ENCODE measurements at regions not wholly inside any gene's neighbourhood (a gene's known extent, or its start where the extent isn't known, plus 50 kb on each side); places are given as distances from the start of the nearest gene placed in this dataset.

GRCh38 chr18:44452346-44452745 is 228.3 kb upstream of the SETBP1 start:
- Mint-ChIP-seq H3K9me3 (no peaks in the 10 kb centered on the region), H3K36me3 (ENCODE audit: low read depth) (no peaks in the 10 kb centered on the region), H3K4me3 (ENCODE audit: low read depth) (no peak overlapping the region), H3K27me3 (ENCODE audit: low read depth) (no peaks in the 10 kb centered on the region), H3K27ac (no peak overlapping the region), H3K4me1 (ENCODE audit: low read depth) (no peaks in the 10 kb centered on the region)
- DNase-seq (ENCODE audit: low spot score) = no peak
- intact Hi-C loops (cut with micrococcal nuclease) = no loop called here

DNA sequence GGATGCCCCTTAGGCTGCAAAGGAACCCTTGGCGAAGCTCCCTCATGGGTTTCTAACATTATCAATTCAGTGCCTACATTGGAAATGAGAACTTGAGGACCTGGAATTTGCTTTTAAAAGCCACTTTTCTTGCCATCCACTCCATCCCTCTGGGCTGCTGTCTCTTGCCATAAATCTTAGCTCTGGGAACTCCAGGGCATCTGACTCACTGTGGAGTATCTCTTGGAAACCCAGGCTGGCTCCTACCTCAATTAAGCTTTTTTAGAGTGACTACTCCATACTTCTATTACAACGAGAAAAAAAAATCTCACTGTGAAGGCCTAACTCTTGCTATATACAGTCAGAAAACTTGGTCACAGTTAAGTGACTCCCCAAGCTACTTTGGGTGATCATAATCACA is 227.2 kb upstream of the SETBP1 start:
- H3K4me3 Mint-ChIP-seq (ENCODE audit: low read depth) = no peak overlapping the region
- DNase-seq (ENCODE audit: low spot score) = no peak
- intact Hi-C loops (cut with micrococcal nuclease) = no loop called here
- H3K27ac Mint-ChIP-seq = no peak overlapping the region
- no peaks in the 10 kb centered on the region for H3K9me3 Mint-ChIP-seq
- no peaks in the 10 kb centered on the region for H3K4me1 Mint-ChIP-seq (ENCODE audit: low read depth)
- no peaks in the 10 kb centered on the region for H3K36me3 Mint-ChIP-seq (ENCODE audit: low read depth)
- no peaks in the 10 kb centered on the region for H3K27me3 Mint-ChIP-seq (ENCODE audit: low read depth)

GRCh38 chr18:44458777-44459176 is 221.9 kb upstream of the SETBP1 start:
- intact Hi-C loops (cut with micrococcal nuclease) = no loop called here
- Mint-ChIP-seq H3K36me3 (ENCODE audit: low read depth) (no peaks in the 10 kb centered on the region), H3K4me3 (ENCODE audit: low read depth) (no peak overlapping the region), H3K27ac (no peak overlapping the region), H3K4me1 (ENCODE audit: low read depth) (no peaks in the 10 kb centered on the region), H3K9me3 (no peaks in the 10 kb centered on the region), H3K27me3 (ENCODE audit: low read depth) (no peaks in the 10 kb centered on the region)
- DNase-seq (ENCODE audit: low spot score) = no peak

DNA sequence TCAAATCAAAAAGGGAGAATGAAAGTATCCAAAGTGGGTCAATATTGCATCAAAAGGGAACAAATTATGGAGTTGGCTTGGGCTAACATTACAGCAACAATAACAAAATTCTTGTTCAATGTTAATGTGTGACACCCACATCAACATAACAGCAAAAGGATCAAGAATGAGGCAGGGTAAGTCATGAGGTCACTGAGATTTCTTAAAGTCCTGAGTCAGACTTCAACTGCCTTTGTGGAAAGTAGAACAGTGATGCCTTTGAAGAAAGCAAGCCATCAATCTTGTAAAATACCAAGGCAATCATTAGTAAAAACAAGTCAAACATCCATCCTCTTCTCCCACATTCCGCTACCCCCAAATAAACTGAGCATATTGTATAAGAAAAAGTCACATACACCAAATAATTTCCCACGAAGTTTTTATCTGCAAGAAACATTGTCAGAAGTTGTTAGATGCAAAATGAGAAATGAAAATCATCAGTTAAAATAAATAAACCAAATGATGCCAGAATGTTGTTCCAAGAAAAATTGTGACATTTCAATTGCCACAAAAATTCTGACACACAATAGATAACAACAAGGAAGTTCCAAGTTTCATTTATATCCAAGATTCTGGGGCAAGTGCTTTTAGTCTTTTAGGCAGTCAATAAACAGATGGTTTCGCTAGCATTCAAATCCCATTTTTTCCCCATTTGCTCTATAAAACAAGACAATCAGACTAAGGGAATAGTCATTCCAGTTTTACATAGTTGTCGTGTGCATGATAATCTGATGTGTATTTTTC is 216.1 kb upstream of the SETBP1 start:
- Mint-ChIP-seq H3K4me3 (ENCODE audit: low read depth) (no peak overlapping the region), H3K9me3 (no peaks in the 10 kb centered on the region), H3K4me1 (ENCODE audit: low read depth) (no peaks in the 10 kb centered on the region), H3K36me3 (ENCODE audit: low read depth) (no peaks in the 10 kb centered on the region), H3K27me3 (ENCODE audit: low read depth) (no peaks in the 10 kb centered on the region), H3K27ac (no peak overlapping the region)
- no peak for DNase-seq (ENCODE audit: low spot score)
- intact Hi-C loops (cut with micrococcal nuclease) = no loop called here

- no peak for DNase-seq (ENCODE audit: low spot score)
- Mint-ChIP-seq H3K4me3 (ENCODE audit: low read depth) (no peak overlapping the region), H3K36me3 (ENCODE audit: low read depth) (no peaks in the 10 kb centered on the region), H3K4me1 (ENCODE audit: low read depth) (no peaks in the 10 kb centered on the region), H3K9me3 (no peaks in the 10 kb centered on the region), H3K27ac (no peak overlapping the region), H3K27me3 (ENCODE audit: low read depth) (no peaks in the 10 kb centered on the region)
- intact Hi-C loops (cut with micrococcal nuclease) = no loop called here
Measured at GRCh38 chr18:44465381-44465841, 215.3 kb upstream of the SETBP1 start.

GRCh38 chr18:44466997-44467396 is 213.7 kb upstream of the SETBP1 start:
- no peak for DNase-seq (ENCODE audit: low spot score)
- Mint-ChIP-seq H3K4me1 (ENCODE audit: low read depth) (no peaks in the 10 kb centered on the region), H3K4me3 (ENCODE audit: low read depth) (no peak overlapping the region), H3K27ac (no peak overlapping the region), H3K27me3 (ENCODE audit: low read depth) (no peaks in the 10 kb centered on the region), H3K9me3 (no peaks in the 10 kb centered on the region), H3K36me3 (ENCODE audit: low read depth) (no peaks in the 10 kb centered on the region)
- intact Hi-C loops (cut with micrococcal nuclease) = no loop called here

- H3K27ac Mint-ChIP-seq = no peak overlapping the region
- intact Hi-C loops (cut with micrococcal nuclease) = no loop called here
- no peaks in the 10 kb centered on the region for H3K4me1 Mint-ChIP-seq (ENCODE audit: low read depth)
- H3K27me3 Mint-ChIP-seq (ENCODE audit: low read depth) = no peaks in the 10 kb centered on the region
- no peaks in the 10 kb centered on the region for H3K36me3 Mint-ChIP-seq (ENCODE audit: low read depth)
- no peaks in the 10 kb centered on the region for H3K9me3 Mint-ChIP-seq
- no peak for DNase-seq (ENCODE audit: low spot score)
- no peak overlapping the region for H3K4me3 Mint-ChIP-seq (ENCODE audit: low read depth)
Measured at GRCh38 chr18:44467718-44468117, 213.0 kb upstream of the SETBP1 start.

DNA sequence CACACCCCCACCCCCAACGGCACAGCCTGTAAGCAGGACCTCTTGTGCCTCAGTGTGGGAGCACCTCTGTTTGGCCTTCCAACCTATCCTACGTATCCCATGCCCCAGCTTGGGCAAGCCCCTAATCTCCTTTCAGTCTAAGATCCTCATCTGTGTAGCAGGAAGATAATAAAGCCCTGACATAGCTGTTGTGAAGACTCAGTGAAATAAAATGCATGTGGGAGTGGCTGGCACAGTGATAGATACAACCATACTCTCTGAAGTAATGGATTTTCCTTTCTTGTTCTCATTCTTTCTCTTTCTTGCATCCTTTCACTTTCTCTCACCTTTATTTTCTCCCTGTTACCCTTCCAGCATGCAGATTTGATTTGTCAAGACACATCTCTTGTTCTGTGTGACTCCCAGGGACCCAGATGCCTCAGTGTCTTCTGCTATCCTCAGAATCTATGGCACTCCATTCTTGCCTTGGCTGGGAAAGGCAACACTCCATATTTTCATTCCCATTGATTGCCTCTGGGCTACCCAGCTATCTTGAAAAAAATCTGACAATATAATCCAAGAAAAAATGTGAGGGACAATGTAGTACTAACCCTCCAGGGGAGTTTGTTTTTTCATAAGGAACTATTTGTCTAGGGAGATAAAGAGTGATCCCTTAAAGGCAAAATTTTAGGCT is 207.2 kb upstream of the SETBP1 start:
- Mint-ChIP-seq H3K4me1 (ENCODE audit: low read depth) (no peaks in the 10 kb centered on the region), H3K27ac (no peak overlapping the region), H3K4me3 (ENCODE audit: low read depth) (no peak overlapping the region), H3K9me3 (peaks cover 8% of the 10 kb centered on the region), H3K27me3 (ENCODE audit: low read depth) (no peaks in the 10 kb centered on the region), H3K36me3 (ENCODE audit: low read depth) (no peaks in the 10 kb centered on the region)
- DNase-seq (ENCODE audit: low spot score) = no peak
- intact Hi-C loops (cut with micrococcal nuclease) = no loop called here

DNA sequence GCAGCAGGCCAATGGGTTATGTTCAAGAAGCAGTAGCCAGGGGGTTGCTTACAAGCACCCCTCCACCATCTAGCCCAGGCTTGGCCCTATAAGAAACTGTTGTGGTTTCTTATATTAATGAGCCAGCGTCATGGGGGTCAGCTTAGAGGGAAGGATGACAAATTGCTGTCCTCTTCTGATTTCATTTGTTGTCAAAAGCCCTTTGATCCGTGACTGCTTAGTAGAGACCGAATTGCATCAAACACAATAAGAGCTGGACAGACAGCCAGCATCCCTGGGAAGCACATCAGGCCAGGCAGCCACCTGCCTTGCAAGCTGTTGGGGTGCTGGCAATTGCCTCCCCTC is 206.6 kb upstream of the SETBP1 start:
- DNase-seq (ENCODE audit: low spot score) = no peak
- no peak overlapping the region for H3K27ac Mint-ChIP-seq
- H3K27me3 Mint-ChIP-seq (ENCODE audit: low read depth) = no peaks in the 10 kb centered on the region
- no peaks in the 10 kb centered on the region for H3K36me3 Mint-ChIP-seq (ENCODE audit: low read depth)
- intact Hi-C loops (cut with micrococcal nuclease) = no loop called here
- no peaks in the 10 kb centered on the region for H3K4me1 Mint-ChIP-seq (ENCODE audit: low read depth)
- H3K9me3 Mint-ChIP-seq = peaks cover 13% of the 10 kb centered on the region
- H3K4me3 Mint-ChIP-seq (ENCODE audit: low read depth) = no peak overlapping the region

GRCh38 chr18:44474591-44474990 is 206.1 kb upstream of the SETBP1 start:
- peaks cover 13% of the 10 kb centered on the region for H3K9me3 Mint-ChIP-seq
- DNase-seq (ENCODE audit: low spot score) = no peak
- intact Hi-C loops (cut with micrococcal nuclease) = no loop called here
- H3K36me3 Mint-ChIP-seq (ENCODE audit: low read depth) = no peaks in the 10 kb centered on the region
- H3K4me3 Mint-ChIP-seq (ENCODE audit: low read depth) = no peak overlapping the region
- H3K27ac Mint-ChIP-seq = no peak overlapping the region
- no peaks in the 10 kb centered on the region for H3K4me1 Mint-ChIP-seq (ENCODE audit: low read depth)
- no peaks in the 10 kb centered on the region for H3K27me3 Mint-ChIP-seq (ENCODE audit: low read depth)

DNA sequence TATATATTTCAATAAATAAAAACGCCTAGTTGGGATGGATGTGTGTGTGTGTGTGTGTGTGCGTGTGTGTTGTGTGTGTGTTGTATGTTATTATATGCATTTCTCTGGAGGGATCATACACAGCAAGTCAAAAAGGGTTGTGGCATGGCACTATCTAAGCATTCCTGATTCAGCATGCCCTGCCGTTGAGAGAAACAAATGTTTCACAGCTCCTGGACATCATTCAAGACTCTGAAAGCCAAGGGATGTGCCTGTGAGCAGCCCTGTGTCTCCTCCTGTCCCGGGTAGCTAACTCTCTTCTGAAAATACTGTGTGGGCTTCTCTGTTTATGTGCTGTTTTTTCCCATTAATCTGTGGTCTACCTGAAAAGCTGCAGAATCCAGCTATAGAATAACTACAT is 197.9 kb upstream of the SETBP1 start:
- intact Hi-C loops (cut with micrococcal nuclease) = no loop called here
- H3K9me3 Mint-ChIP-seq = peaks cover 24% of the 10 kb centered on the region
- H3K4me1 Mint-ChIP-seq (ENCODE audit: low read depth) = no peaks in the 10 kb centered on the region
- no peak overlapping the region for H3K27ac Mint-ChIP-seq
- DNase-seq (ENCODE audit: low spot score) = no peak
- H3K27me3 Mint-ChIP-seq (ENCODE audit: low read depth) = no peaks in the 10 kb centered on the region
- no peak overlapping the region for H3K4me3 Mint-ChIP-seq (ENCODE audit: low read depth)
- H3K36me3 Mint-ChIP-seq (ENCODE audit: low read depth) = no peaks in the 10 kb centered on the region

DNA sequence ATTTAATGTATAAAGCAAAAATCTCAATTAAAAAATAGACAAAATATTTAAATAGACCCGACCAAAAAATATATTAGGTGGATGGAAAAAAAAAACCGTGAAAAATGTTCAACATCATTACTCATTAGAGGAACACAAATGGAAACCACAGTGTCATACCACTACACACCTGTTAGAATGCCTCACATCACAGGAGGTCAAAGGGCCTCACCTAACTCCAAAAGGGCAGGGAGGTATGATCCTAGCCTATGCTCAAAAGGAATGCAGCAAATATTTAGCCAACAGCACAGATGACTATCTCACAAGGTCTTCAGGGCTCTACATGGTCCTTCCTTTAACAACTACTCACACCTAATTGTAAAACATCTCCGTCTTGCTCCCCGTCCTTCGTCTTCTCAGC is 185.5 kb upstream of the SETBP1 start:
- no peak overlapping the region for H3K27ac Mint-ChIP-seq
- no peaks in the 10 kb centered on the region for H3K9me3 Mint-ChIP-seq
- peaks cover 3% of the 10 kb centered on the region for H3K27me3 Mint-ChIP-seq (ENCODE audit: low read depth)
- no peaks in the 10 kb centered on the region for H3K4me1 Mint-ChIP-seq (ENCODE audit: low read depth)
- no peak for DNase-seq (ENCODE audit: low spot score)
- H3K36me3 Mint-ChIP-seq (ENCODE audit: low read depth) = no peaks in the 10 kb centered on the region
- intact Hi-C loops (cut with micrococcal nuclease) = no loop called here
- H3K4me3 Mint-ChIP-seq (ENCODE audit: low read depth) = no peak overlapping the region

GRCh38 chr18:44497311-44497710 is 183.4 kb upstream of the SETBP1 start:
- no peak overlapping the region for H3K27ac Mint-ChIP-seq
- no peaks in the 10 kb centered on the region for H3K27me3 Mint-ChIP-seq (ENCODE audit: low read depth)
- no peaks in the 10 kb centered on the region for H3K9me3 Mint-ChIP-seq
- H3K4me3 Mint-ChIP-seq (ENCODE audit: low read depth) = no peak overlapping the region
- intact Hi-C loops (cut with micrococcal nuclease) = no loop called here
- H3K36me3 Mint-ChIP-seq (ENCODE audit: low read depth) = no peaks in the 10 kb centered on the region
- no peak for DNase-seq (ENCODE audit: low spot score)
- no peaks in the 10 kb centered on the region for H3K4me1 Mint-ChIP-seq (ENCODE audit: low read depth)
